ENCODE measurements at regions not wholly inside any gene's neighbourhood (a gene's known extent, or its start where the extent isn't known, plus 50 kb on each side); places are given as distances from the start of the nearest gene placed in this dataset.

DNA sequence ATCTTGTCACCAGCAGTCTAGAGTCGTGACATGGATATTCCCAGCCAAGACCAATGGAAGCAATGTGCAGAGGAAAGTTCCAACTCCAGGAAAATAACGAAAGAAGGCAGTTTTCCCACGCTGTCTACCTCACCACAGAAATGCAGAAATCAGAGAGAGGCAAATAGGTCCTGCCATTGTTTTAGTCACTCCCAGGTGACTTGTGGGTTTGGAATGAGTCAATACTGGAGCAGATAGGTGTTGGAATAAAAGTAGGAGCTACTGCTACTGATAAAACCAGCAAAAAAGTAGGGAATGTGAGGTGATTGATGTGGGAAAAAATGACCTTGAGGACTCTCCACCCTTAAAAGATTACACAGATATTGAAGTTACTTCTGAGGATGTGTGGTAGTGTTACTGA is 72.8 kb upstream of the RAI2 start:
- Histone ChIP-seq H3F3A (ENCODE audit: insufficient read depth, low read length, poor library complexity, severe bottlenecking) (no peaks in the 10 kb centered on the region), H3K27me3 (ENCODE audit: insufficient read depth, low read depth, low read length) (no peaks in the 10 kb centered on the region)
- TF ChIP-seq EP300 (conservative IDR thresholded peaks at IDR 0.05; ENCODE audit: poor library complexity, severe bottlenecking): no peak
- TF ChIP-seq TAF1 (IDR thresholded peaks at IDR 0.05; ENCODE audit: low read depth): no peak
- TF ChIP-seq SMC3 (conservative IDR thresholded peaks at IDR 0.05; ENCODE audit: poor library complexity): no peak
- TF ChIP-seq REST (IDR thresholded peaks at IDR 0.05; ENCODE audit: borderline replicate concordance): no peak
- no peak for TF ChIP-seq EZH2 (IDR thresholded peaks at IDR 0.05; ENCODE audit: borderline replicate concordance, insufficient read depth, low read length, poor library complexity, severe bottlenecking)
- TF ChIP-seq CTCF (IDR thresholded peaks at IDR 0.05; ENCODE audit: poor library complexity, severe bottlenecking): no peak
- TF ChIP-seq POLR2AphosphoS5 (IDR thresholded peaks at IDR 0.05): no peak
- no peak for TF ChIP-seq MXI1 (conservative IDR thresholded peaks at IDR 0.05; ENCODE audit: poor library complexity, severe bottlenecking)
- TF ChIP-seq RAD21 (conservative IDR thresholded peaks at IDR 0.05): no peak

DNA sequence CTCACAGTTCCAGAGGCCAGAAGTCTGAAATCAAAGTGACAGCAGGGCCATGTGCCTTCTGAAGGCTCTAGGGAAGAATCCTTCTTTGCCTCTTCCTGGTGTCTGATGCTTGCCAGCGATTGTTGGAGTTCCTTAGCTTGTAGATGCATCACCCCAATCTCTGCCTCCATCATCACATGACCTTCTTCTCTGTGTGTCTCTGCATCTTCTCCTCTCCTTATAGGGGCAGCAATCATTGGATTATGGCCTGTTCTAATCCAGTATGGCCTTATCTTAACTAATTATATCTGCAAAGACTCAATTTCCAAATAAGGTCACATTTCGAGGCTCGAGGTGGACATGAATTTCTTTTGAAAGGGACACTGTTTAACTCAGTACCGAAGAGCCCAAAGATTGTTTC is 71.7 kb upstream of the RAI2 start:
- no peak for TF ChIP-seq POLR2AphosphoS5 (IDR thresholded peaks at IDR 0.05)
- no peak for TF ChIP-seq TAF1 (IDR thresholded peaks at IDR 0.05; ENCODE audit: low read depth)
- TF ChIP-seq REST (IDR thresholded peaks at IDR 0.05; ENCODE audit: borderline replicate concordance): no peak
- no peak for TF ChIP-seq MXI1 (conservative IDR thresholded peaks at IDR 0.05; ENCODE audit: poor library complexity, severe bottlenecking)
- no peak for TF ChIP-seq SMC3 (conservative IDR thresholded peaks at IDR 0.05; ENCODE audit: poor library complexity)
- TF ChIP-seq EP300 (conservative IDR thresholded peaks at IDR 0.05; ENCODE audit: poor library complexity, severe bottlenecking): no peak
- no peak for TF ChIP-seq CTCF (IDR thresholded peaks at IDR 0.05; ENCODE audit: poor library complexity, severe bottlenecking)
- no peak for TF ChIP-seq RAD21 (conservative IDR thresholded peaks at IDR 0.05)
- no peak for TF ChIP-seq EZH2 (IDR thresholded peaks at IDR 0.05; ENCODE audit: borderline replicate concordance, insufficient read depth, low read length, poor library complexity, severe bottlenecking)
- Histone ChIP-seq H3K27ac (ENCODE audit: low read length) (no peak overlapping the region), H3F3A (ENCODE audit: insufficient read depth, low read length, poor library complexity, severe bottlenecking) (no peaks in the 10 kb centered on the region), H2AFZ (ENCODE audit: low read depth, low read length) (no peak overlapping the region), H3K9ac (ENCODE audit: low read length) (no peak overlapping the region), H3K27me3 (ENCODE audit: insufficient read depth, low read depth, low read length) (no peaks in the 10 kb centered on the region), H3K4me2 (ENCODE audit: low read length) (no peak overlapping the region), H3K36me3 (ENCODE audit: insufficient read depth, low read length) (no peaks in the 10 kb centered on the region), H3K9me3 (ENCODE audit: low read length) (no peaks in the 10 kb centered on the region), H4K20me1 (ENCODE audit: insufficient read depth) (no peaks in the 10 kb centered on the region), H3K9me2 (ENCODE audit: insufficient read depth, low read length) (no peaks in the 10 kb centered on the region), H3K79me2 (replicated peaks; ENCODE audit: insufficient read depth, low read length) (no peaks in the 10 kb centered on the region), H3K4me3 (ENCODE audit: low read length) (no peak overlapping the region)

More for the DNA sequence above, 72.8 kb upstream of the RAI2 start:
- Histone ChIP-seq H3K36me3 (ENCODE audit: insufficient read depth, low read length) (no peaks in the 10 kb centered on the region), H4K20me1 (ENCODE audit: insufficient read depth) (no peaks in the 10 kb centered on the region), H3K79me2 (replicated peaks; ENCODE audit: insufficient read depth, low read length) (no peaks in the 10 kb centered on the region), H3K9me2 (ENCODE audit: insufficient read depth, low read length) (no peaks in the 10 kb centered on the region), H3K9ac (ENCODE audit: low read length) (no peak overlapping the region), H3K9me3 (ENCODE audit: low read length) (no peaks in the 10 kb centered on the region), H2AFZ (ENCODE audit: low read depth, low read length) (no peak overlapping the region), H3K27ac (ENCODE audit: low read length) (no peak overlapping the region), H3K4me3 (ENCODE audit: low read length) (no peak overlapping the region), H3K4me2 (ENCODE audit: low read length) (no peak overlapping the region)
